IMR-90 (cell line): ENCODE measurements at regions not wholly inside any gene's neighbourhood (a gene's known extent, or its start where the extent isn't known, plus 50 kb on each side); places are given as distances from the start of the nearest gene placed in this dataset.

ENCODE experiments used
- ATAC-seq: fragments of 200-7000 bp; cut with Tn5 transposase; 2 replicates; pipeline ENCODE4 v1.9.1; 2020; ENCODE audit warnings: low read depth, mild to moderate bottlenecking, moderate library complexity
- BruUV-seq: library from RNA; stranded (reverse); fragments of 400-500 nt; replicated peaks from 2 replicates; lab custom pipeline; 2021; lab: Mats Ljungman, UMichigan
- CTCF ChIA-PET: fragments of 300-600 bp; formaldehyde crosslinking; extraction: SDS; loops from one replicate; lab custom pipeline; 2021; ENCODE audit warnings: antibody characterized with exemption; lab: Yijun Ruan, JAX
- POLR2A ChIA-PET: fragments of 300-600 bp; sonication (Branson Sonifier 250); formaldehyde crosslinking; loops from one replicate; lab custom pipeline; 2022; ENCODE audit warnings: antibody characterized with exemption; ENCODE audit not compliant: unreplicated experiment; lab: Charles Lee
- DNase-seq: peaks from one replicate; pipeline ENCODE4 v3.0.0; 2013
- H2AFZ ChIP-seq: replicated peaks from 2 replicates; pipeline ENCODE3; 2013; ENCODE audit warnings: low read length, mild to moderate bottlenecking; ENCODE audit not compliant: poor library complexity
- H2AK5ac ChIP-seq: 2 replicates; pipeline ENCODE4 v1.6.1; 2013; ENCODE audit warnings: low read depth, low read length, inconsistent platforms
- H2AK9ac ChIP-seq: replicated peaks from 2 replicates; pipeline ENCODE3; 2013; ENCODE audit warnings: mild to moderate bottlenecking, low read depth, low read length, moderate library complexity; ENCODE audit not compliant: poor library complexity
- H2BK120ac ChIP-seq: 2 replicates; pipeline ENCODE4 v1.6.1; 2013; ENCODE audit warnings: low read depth, low read length, inconsistent platforms
- H2BK15ac ChIP-seq: 3 replicates; pipeline ENCODE4 v1.6.1; 2013; ENCODE audit warnings: low read depth, low read length, inconsistent platforms
- H2BK20ac ChIP-seq: 2 replicates; pipeline ENCODE4 v1.6.1; 2013; ENCODE audit warnings: low read depth, mild to moderate bottlenecking, inconsistent platforms, low read length, moderate library complexity
- H2BK5ac ChIP-seq: 2 replicates; pipeline ENCODE4 v1.6.1; 2013; ENCODE audit warnings: mild to moderate bottlenecking, low read depth, low read length, inconsistent platforms; ENCODE audit not compliant: poor library complexity, severe bottlenecking
- H3K14ac ChIP-seq: replicated peaks from 2 replicates; pipeline ENCODE4 v1.6.1; 2013; ENCODE audit warnings: low read depth, low read length, inconsistent platforms
- H3K18ac ChIP-seq: 2 replicates; pipeline ENCODE4 v1.6.1; 2013; ENCODE audit warnings: low read depth, low read length, control low read depth
- H3K23ac ChIP-seq: 2 replicates; pipeline ENCODE4 v1.6.1; 2013; ENCODE audit warnings: low read depth, low read length, inconsistent platforms
- H3K27ac ChIP-seq: 2 replicates; pipeline ENCODE4 v1.5.1; 2013; ENCODE audit warnings: mild to moderate bottlenecking, control low read depth, low read length; ENCODE audit not compliant: insufficient read depth
- H3K27me3 ChIP-seq: 2 replicates; pipeline ENCODE4 v1.6.1; 2013; ENCODE audit warnings: low read length; ENCODE audit not compliant: control insufficient read depth, insufficient read depth
- H3K36me3 ChIP-seq: 2 replicates; pipeline ENCODE4 v1.6.1; 2013; ENCODE audit warnings: low read length, mixed read lengths; ENCODE audit not compliant: control insufficient read depth, insufficient read depth
- H3K4ac ChIP-seq: 2 replicates; pipeline ENCODE4 v1.6.1; 2013; ENCODE audit warnings: low read depth, low read length, inconsistent platforms
- H3K4me1 ChIP-seq: 2 replicates; pipeline ENCODE4 v1.6.1; 2013; ENCODE audit warnings: low read length, mixed read lengths; ENCODE audit not compliant: control insufficient read depth, insufficient read depth
- H3K4me2 ChIP-seq: 2 replicates; pipeline ENCODE4 v1.6.1; 2013; ENCODE audit warnings: low read depth, mild to moderate bottlenecking, control low read depth, low read length, moderate library complexity
- H3K4me3 ChIP-seq: 2 replicates; pipeline ENCODE4 v1.5.1; 2013; ENCODE audit warnings: low read depth, mild to moderate bottlenecking, control low read depth, low read length, moderate library complexity; ENCODE audit not compliant: insufficient read depth
- H3K56ac ChIP-seq: 2 replicates; pipeline ENCODE4 v1.6.1; 2013; ENCODE audit warnings: low read length, inconsistent platforms; ENCODE audit not compliant: insufficient read depth; ENCODE audit errors: extremely low read depth
- H3K79me1 ChIP-seq, 2 experiments: 2 replicates each; pipeline ENCODE4 v1.6.1; 2013; ENCODE audit warnings: low read length in 2 of 2, inconsistent platforms in 1 of 2, low read depth in 1 of 2
- H3K9ac ChIP-seq: 2 replicates; pipeline ENCODE4 v1.6.1; 2013; ENCODE audit warnings: low read depth, low read length, control low read depth
- H3K9me1 ChIP-seq: 2 replicates; pipeline ENCODE4 v1.6.1; 2013; ENCODE audit warnings: low read length, inconsistent platforms; ENCODE audit not compliant: insufficient read depth
- H3K9me3 ChIP-seq: 2 replicates; pipeline ENCODE4 v1.6.1; 2013; ENCODE audit warnings: low read length; ENCODE audit not compliant: control insufficient read depth, insufficient read depth
- H4K20me1 ChIP-seq: 2 replicates; pipeline ENCODE4 v1.6.1; 2013; ENCODE audit warnings: low read length, inconsistent platforms; ENCODE audit not compliant: insufficient read depth
- H4K5ac ChIP-seq: 2 replicates; pipeline ENCODE4 v1.6.1; 2013; ENCODE audit warnings: mild to moderate bottlenecking, low read depth, low read length, control low read depth
- H4K8ac ChIP-seq, 2 experiments: 2 replicates each; pipeline ENCODE4 v1.6.1; 2013; ENCODE audit warnings: low read depth in 2 of 2, low read length in 2 of 2, control low read depth in 1 of 2, inconsistent platforms in 1 of 2
- H4K91ac ChIP-seq: 2 replicates; pipeline ENCODE4 v1.6.1; 2013; ENCODE audit warnings: low read depth, low read length, inconsistent platforms; ENCODE audit not compliant: insufficient read depth
- BHLHE40 ChIP-seq: fragments of 150-350 bp; IDR thresholded peaks from 2 replicates; pipeline ENCODE4 v1.6.1; 2016; ENCODE audit warnings: mild to moderate bottlenecking, low read depth, low read length
- CEBPB ChIP-seq: IDR thresholded peaks from 2 replicates; pipeline ENCODE4 v1.6.1; 2012; ENCODE audit warnings: low read depth, low read length, improper control_type of control experiment
- CHD1 ChIP-seq: IDR thresholded peaks from 2 replicates; pipeline ENCODE4 v1.6.1; 2012; ENCODE audit warnings: low read depth, low read length, improper control_type of control experiment
- CTCF ChIP-seq: conservative IDR thresholded peaks from 2 replicates; pipeline ENCODE4 v1.5.1; 2012; ENCODE audit warnings: mild to moderate bottlenecking, low read depth, low read length, improper control_type of control experiment
- ELK1 ChIP-seq: fragments of 150-350 bp; IDR thresholded peaks from 2 replicates; pipeline ENCODE4 v1.6.1; 2016; ENCODE audit warnings: low read depth, mild to moderate bottlenecking, low read length, moderate library complexity, borderline replicate concordance
- FOS ChIP-seq: fragments of 150-350 bp; IDR thresholded peaks from 2 replicates; pipeline ENCODE4 v1.6.1; 2016; ENCODE audit warnings: low read depth, low read length
- MAZ ChIP-seq: IDR thresholded peaks from 2 replicates; pipeline ENCODE4 v1.6.1; 2012; ENCODE audit warnings: low read depth, mild to moderate bottlenecking, low read length, improper control_type of control experiment, moderate library complexity, borderline replicate concordance
- MXI1 ChIP-seq: IDR thresholded peaks from 2 replicates; pipeline ENCODE4 v1.6.1; 2012; ENCODE audit warnings: low read depth, mild to moderate bottlenecking, low read length, moderate library complexity, borderline replicate concordance
- POLR2A ChIP-seq: IDR thresholded peaks from 2 replicates; pipeline ENCODE4 v1.6.1; 2012; ENCODE audit warnings: mild to moderate bottlenecking, low read depth, low read length
- RAD21 ChIP-seq: IDR thresholded peaks from 2 replicates; pipeline ENCODE4 v1.6.1; 2012; ENCODE audit warnings: low read length, improper control_type of control experiment
- RCOR1 ChIP-seq: IDR thresholded peaks from 2 replicates; pipeline ENCODE4 v1.6.1; 2012; ENCODE audit warnings: mild to moderate bottlenecking, low read length, improper control_type of control experiment; ENCODE audit not compliant: insufficient replicate concordance
- RFX5 ChIP-seq: IDR thresholded peaks from 2 replicates; pipeline ENCODE4 v1.8.0; 2012; ENCODE audit warnings: low read depth, mild to moderate bottlenecking, low read length, moderate library complexity
- USF2 ChIP-seq: fragments of 150-350 bp; IDR thresholded peaks from 2 replicates; pipeline ENCODE4 v1.6.1; 2017; ENCODE audit warnings: mild to moderate bottlenecking, antibody characterized with exemption, low read length, low read depth
- WGBS, 2 experiments: methylation state at CpG; one replicate each; pipeline versions ENCODE4 v1.1.5 to v1.1.7; 2013; ENCODE audit warnings: missing lambda C conversion rate in 2 of 2; ENCODE audit not compliant: insufficient read length in 1 of 2; ENCODE audit errors: extremely low coverage in 2 of 2; 5-methylcytosine and 5-hydroxymethylcytosine counted together
- dilution Hi-C: fragments of 300-500 bp; cut with HindIII; formaldehyde crosslinking; loops from one replicate; pipeline ENCODE4 v1.14.3; 2018; ENCODE audit warnings: low sequenced_read_pairs; ENCODE audit not compliant: unreplicated experiment
- in situ Hi-C: fragments of 300-500 bp; cut with MboI; formaldehyde crosslinking; loops from 3 replicates; pipeline ENCODE4 v1.14.3; 2019; ENCODE audit warnings: low sequenced_read_pairs, inconsistent platforms, mixed read lengths
- intact Hi-C: fragments of 100-400 bp; cut with micrococcal nuclease; formaldehyde crosslinking; loops from 2 replicates; pipeline ENCODE4 v1.10.0; 2022

- no peak overlapping the region for H4K5ac ChIP-seq
- no peak overlapping the region for H3K14ac ChIP-seq
- DNase-seq (no peak), ATAC-seq (no peak)
- H3K27ac ChIP-seq, result no peak overlapping the region
- H3K56ac ChIP-seq, result no peak overlapping the region
- H3K9me3 ChIP-seq, result no peaks in the 10 kb centered on the region
- H3K18ac ChIP-seq, result no peak overlapping the region
- no peaks in the 10 kb centered on the region for H3K79me1 ChIP-seq
- intact Hi-C loops (no loop called here), in situ Hi-C loops (no loop called here), dilution Hi-C loops (no loop called here)
- H2AK9ac ChIP-seq, result no peak overlapping the region
- H3K4me1 ChIP-seq, result no peaks in the 10 kb centered on the region
- no peak overlapping the region for H3K4ac ChIP-seq
- BruUV-seq, result no TSS peak
- ChIA-PET POLR2A (no interaction called here), CTCF (no interaction called here)
- H2BK20ac ChIP-seq, result no peak overlapping the region
- no peak for TF ChIP-seq RAD21
- TF ChIP-seq CEBPB, result no peak
- TF ChIP-seq BHLHE40, result no peak
- TF ChIP-seq POLR2A, result no peak
- TF ChIP-seq RCOR1, result no peak
- no peak for TF ChIP-seq ELK1
- TF ChIP-seq USF2, result no peak
- no peak for TF ChIP-seq CTCF
- TF ChIP-seq CHD1, result no peak
- no peak for TF ChIP-seq MAZ
- TF ChIP-seq RFX5, result no peak
- no peak for TF ChIP-seq FOS
- TF ChIP-seq MXI1, result no peak
- H2BK120ac ChIP-seq, result no peak overlapping the region
- H3K36me3 ChIP-seq, result no peaks in the 10 kb centered on the region
- no peak overlapping the region for H4K8ac ChIP-seq
- no peak overlapping the region for H2AK5ac ChIP-seq
- H3K4me2 ChIP-seq, result no peak overlapping the region
- H3K9ac ChIP-seq, result no peak overlapping the region
- no peaks in the 10 kb centered on the region for H3K9me1 ChIP-seq
- H3K23ac ChIP-seq, result no peak overlapping the region
- no peak overlapping the region for H4K91ac ChIP-seq
- no peak overlapping the region for H2BK15ac ChIP-seq
- no peak overlapping the region for H3K4me3 ChIP-seq
- no peaks in the 10 kb centered on the region for H4K20me1 ChIP-seq
- no peaks in the 10 kb centered on the region; the same call in 1 of the 2 replicates for H3K27me3 ChIP-seq
- no peak overlapping the region for H2AFZ ChIP-seq
- WGBS, 2 experiments, result no CpG with 5 or more reads among the region's 6 CpGs
- no peak overlapping the region for H2BK5ac ChIP-seq
These were observed 66.0 kb upstream of the CLMN start for GRCh38 chr14:95385701-95386100.
